Keratinocyte (primary cell): ENCODE measurements at regions not wholly inside any gene's neighbourhood (a gene's known extent, or its start where the extent isn't known, plus 50 kb on each side); places are given as distances from the start of the nearest gene placed in this dataset.

Source experiments
- DNase-seq: peaks from one replicate; pipeline ENCODE4 v3.0.0-alpha.2; 2011; ENCODE audit warnings: low read depth, missing footprints, low spot score
- FAIRE-seq: peaks from 2 replicates; lab custom pipeline; 2011; peaks lifted over from hg19 to GRCh38; lab: Jason Lieb, UNC
- H2AFZ ChIP-seq: 2 replicates; pipeline ENCODE4 v1.6.0; 2012; ENCODE audit warnings: low read length, control low read depth, inconsistent platforms; ENCODE audit not compliant: control insufficient read depth
- H3K27ac ChIP-seq: 2 replicates; pipeline ENCODE4 v1.5.1; 2011; ENCODE audit warnings: low read length; ENCODE audit not compliant: control insufficient read depth, insufficient read depth
- H3K27me3 ChIP-seq: 3 replicates; pipeline ENCODE4 v1.6.0; 2011; ENCODE audit warnings: low read length; ENCODE audit not compliant: control insufficient read depth, insufficient read depth; ENCODE audit errors: extremely low read depth
- H3K36me3 ChIP-seq, 2 experiments: 2 replicates in 1 of 2; 3 replicates in 1 of 2; pipeline ENCODE4 v1.5.1; 2011; ENCODE audit warnings: low read length in 2 of 2, mild to moderate bottlenecking in 1 of 2; ENCODE audit not compliant: control insufficient read depth in 2 of 2, insufficient read depth in 2 of 2; ENCODE audit errors: extremely low read depth in 1 of 2
- H3K4me1 ChIP-seq: 3 replicates; pipeline ENCODE4 v1.5.1; 2011; ENCODE audit warnings: low read length; ENCODE audit not compliant: control insufficient read depth, insufficient read depth; ENCODE audit errors: extremely low read depth
- H3K4me2 ChIP-seq: 3 replicates; pipeline ENCODE4 v1.6.0; 2011; ENCODE audit warnings: low read depth, low read length; ENCODE audit not compliant: control insufficient read depth, insufficient read depth; ENCODE audit errors: extremely low read depth
- H3K4me3 ChIP-seq, 3 experiments: fragments of 200-600 bp in 1 of 3; sonication (generic) in 1 of 3; 2 replicates in 2 of 3; 3 replicates in 1 of 3; pipeline ENCODE4 v1.5.1; 2011 to 2016; ENCODE audit warnings: low read length in 3 of 3, mild to moderate bottlenecking in 3 of 3, control low read depth in 2 of 3, inconsistent platforms in 1 of 3, low read depth in 1 of 3, mixed read lengths in 1 of 3, mixed run types in 1 of 3, moderate library complexity in 1 of 3; ENCODE audit not compliant: control insufficient read depth in 2 of 3, insufficient read depth in 2 of 3; ENCODE audit errors: extremely low read depth in 1 of 3
- H3K79me2 ChIP-seq: 2 replicates; pipeline ENCODE4 v1.6.0; 2012; ENCODE audit warnings: low read length; ENCODE audit not compliant: control insufficient read depth, insufficient read depth
- H3K9ac ChIP-seq: 3 replicates; pipeline ENCODE4 v1.6.0; 2011; ENCODE audit warnings: low read length; ENCODE audit not compliant: control insufficient read depth, insufficient read depth; ENCODE audit errors: extremely low read depth
- H3K9me1 ChIP-seq: 3 replicates; pipeline ENCODE4 v1.6.0; 2011; ENCODE audit warnings: low read length; ENCODE audit not compliant: control insufficient read depth, insufficient read depth; ENCODE audit errors: extremely low read depth
- H3K9me3 ChIP-seq: 2 replicates; pipeline ENCODE4 v1.5.1; 2012; ENCODE audit warnings: low read depth, low read length; ENCODE audit not compliant: control insufficient read depth
- H4K20me1 ChIP-seq: 3 replicates; pipeline ENCODE4 v1.6.0; 2011; ENCODE audit warnings: low read length; ENCODE audit not compliant: control insufficient read depth, insufficient read depth; ENCODE audit errors: extremely low read depth
- CTCF ChIP-seq, 3 experiments: IDR thresholded peaks in 1 of 3; conservative IDR thresholded peaks in 1 of 3; optimal IDR thresholded peaks in 1 of 3; 2 replicates in 2 of 3; 3 replicates in 1 of 3; pipeline versions ENCODE3 to v1.5.1; 2011; ENCODE audit warnings: low read length in 3 of 3, mild to moderate bottlenecking in 3 of 3, moderate library complexity in 2 of 3, control low read depth in 1 of 3, inconsistent platforms in 1 of 3; ENCODE audit not compliant: insufficient read depth in 2 of 3; ENCODE audit errors: extremely low read depth in 1 of 3
- EZH2 ChIP-seq: IDR thresholded peaks from one replicate; pipeline ENCODE4 v1.6.1; 2012; ENCODE audit warnings: inconsistent platforms, mild to moderate bottlenecking, low read length, moderate library complexity
- dilution Hi-C: fragments of 300-500 bp; cut with MboI; formaldehyde crosslinking; loops from one replicate; pipeline ENCODE4 v1.7.0; 2020; ENCODE audit warnings: low sequenced_read_pairs; ENCODE audit not compliant: extremely low pct_ligation_motif_present

GRCh38 chr6:160933256-160933655 lies 58.3 kb upstream of the MAP3K4 start:
- no peak overlapping the region for H3K4me2 ChIP-seq
- H3K4me3 ChIP-seq = no peak overlapping the region
- H3K27ac ChIP-seq = no peak overlapping the region
- H3K9me1 ChIP-seq = no peaks in the 10 kb centered on the region
- no peaks in the 10 kb centered on the region for H3K79me2 ChIP-seq
- H3K27me3 ChIP-seq = no peaks in the 10 kb centered on the region
- no peak for FAIRE-seq
- dilution Hi-C loops = no loop called here
- no peaks in the 10 kb centered on the region for H4K20me1 ChIP-seq
- H2AFZ ChIP-seq = no peak overlapping the region
- no peaks in the 10 kb centered on the region for H3K4me1 ChIP-seq
- no peak for TF ChIP-seq CTCF (optimal IDR thresholded peaks at IDR 0.05 in 1 of 3, IDR thresholded peaks at IDR 0.05 in 1 of 3, conservative IDR thresholded peaks at IDR 0.05 in 1 of 3; ENCODE audit: extremely low read depth in 1 of 3, insufficient read depth in 2 of 3, low read length in 3 of 3)
- TF ChIP-seq EZH2 = no peak
- H3K36me3 ChIP-seq = no peaks in the 10 kb centered on the region
- H3K9me3 ChIP-seq = no peaks in the 10 kb centered on the region
- no peak overlapping the region for H3K9ac ChIP-seq
- no peak for DNase-seq

GRCh38 chr6:160934157-160934556 lies 57.4 kb upstream of the MAP3K4 start:
- Histone ChIP-seq H3K27me3 (no peaks in the 10 kb centered on the region), H2AFZ (no peak overlapping the region), H3K9me1 (no peaks in the 10 kb centered on the region), H3K27ac (no peak overlapping the region), H3K9me3 (no peaks in the 10 kb centered on the region), H3K9ac (no peak overlapping the region), H3K4me2 (no peak overlapping the region), H3K4me1 (no peaks in the 10 kb centered on the region), H3K4me3 (no peak overlapping the region), H3K79me2 (no peaks in the 10 kb centered on the region), H4K20me1 (no peaks in the 10 kb centered on the region), H3K36me3 (no peaks in the 10 kb centered on the region)
- no peak for FAIRE-seq
- dilution Hi-C loops = no loop called here
- DNase-seq = no peak
- TF ChIP-seq EZH2 (no peak), CTCF (optimal IDR thresholded peaks at IDR 0.05 in 1 of 3, IDR thresholded peaks at IDR 0.05 in 1 of 3, conservative IDR thresholded peaks at IDR 0.05 in 1 of 3; ENCODE audit: extremely low read depth in 1 of 3, insufficient read depth in 2 of 3, low read length in 3 of 3) (no peak)
